GM19452 (cell line): ENCODE measurements at regions not wholly inside any gene's neighbourhood (a gene's known extent, or its start where the extent isn't known, plus 50 kb on each side); places are given as distances from the start of the nearest gene placed in this dataset.

Experiments
- ATAC-seq: cut with Tn5 transposase; IDR thresholded peaks from one replicate; pipeline ENCODE4 v1.9.1; 2021; ENCODE audit not compliant: unreplicated experiment

- no peak for ATAC-seq
Observed at GRCh38 chr4:165765053-165765452, 108.0 kb upstream of the TLL1 start.

- ATAC-seq, result no peak
Observed at GRCh38 chr4:165766018-165766417, 107.0 kb upstream of the TLL1 start.

- ATAC-seq, result no peak
Observed at GRCh38 chr4:165766976-165767375, 106.1 kb upstream of the TLL1 start.

- no peak for ATAC-seq
Observed at GRCh38 chr4:165767671-165768070, 105.4 kb upstream of the TLL1 start.

- no peak for ATAC-seq
Observed at GRCh38 chr4:165768281-165768680, 104.8 kb upstream of the TLL1 start.

GRCh38 chr4:165774326-165774725 is 98.7 kb upstream of the TLL1 start:
- no peak for ATAC-seq

- no peak for ATAC-seq
Observed at GRCh38 chr4:165779950-165780670, 92.9 kb upstream of the TLL1 start.

GRCh38 chr4:165780735-165781134 is 92.3 kb upstream of the TLL1 start:
- no peak for ATAC-seq

GRCh38 chr4:165782623-165783022 is 90.4 kb upstream of the TLL1 start:
- ATAC-seq, result no peak

- no peak for ATAC-seq
Observed at GRCh38 chr4:165783626-165784025, 89.4 kb upstream of the TLL1 start.

- no peak for ATAC-seq
Observed at GRCh38 chr4:165784672-165785071, 88.4 kb upstream of the TLL1 start.

GRCh38 chr4:165785337-165785736 is 87.7 kb upstream of the TLL1 start:
- no peak for ATAC-seq

- no peak for ATAC-seq
Observed at GRCh38 chr4:165787516-165788274, 85.3 kb upstream of the TLL1 start.

GRCh38 chr4:165788686-165789463 is 84.2 kb upstream of the TLL1 start:
- no peak for ATAC-seq

GRCh38 chr4:165793236-165793635 is 79.8 kb upstream of the TLL1 start:
- ATAC-seq, result no peak

GRCh38 chr4:165794834-165795233 is 78.2 kb upstream of the TLL1 start:
- no peak for ATAC-seq

- no peak for ATAC-seq
Observed at GRCh38 chr4:165799384-165799815, 73.6 kb upstream of the TLL1 start.

- ATAC-seq, result no peak
Observed at GRCh38 chr4:165802452-165802851, 70.6 kb upstream of the TLL1 start.

GRCh38 chr4:165803005-165803404 is 70.0 kb upstream of the TLL1 start:
- no peak for ATAC-seq

- ATAC-seq, result no peak
Observed at GRCh38 chr4:165805406-165805805, 67.6 kb upstream of the TLL1 start.

- ATAC-seq, result no peak
Observed at GRCh38 chr4:165806613-165807012, 66.4 kb upstream of the TLL1 start.

- ATAC-seq, result no peak
Observed at GRCh38 chr4:165810726-165811125, 62.3 kb upstream of the TLL1 start.
